NCI-H1930 (cell line): ENCODE measurements at regions not wholly inside any gene's neighbourhood (a gene's known extent, or its start where the extent isn't known, plus 50 kb on each side); places are given as distances from the start of the nearest gene placed in this dataset.

ENCODE experiments used
- DNase-seq, 2 experiments: peaks; one replicate each; lab custom pipeline; 2025; lab: John Stamatoyannopoulos, UW

DNA sequence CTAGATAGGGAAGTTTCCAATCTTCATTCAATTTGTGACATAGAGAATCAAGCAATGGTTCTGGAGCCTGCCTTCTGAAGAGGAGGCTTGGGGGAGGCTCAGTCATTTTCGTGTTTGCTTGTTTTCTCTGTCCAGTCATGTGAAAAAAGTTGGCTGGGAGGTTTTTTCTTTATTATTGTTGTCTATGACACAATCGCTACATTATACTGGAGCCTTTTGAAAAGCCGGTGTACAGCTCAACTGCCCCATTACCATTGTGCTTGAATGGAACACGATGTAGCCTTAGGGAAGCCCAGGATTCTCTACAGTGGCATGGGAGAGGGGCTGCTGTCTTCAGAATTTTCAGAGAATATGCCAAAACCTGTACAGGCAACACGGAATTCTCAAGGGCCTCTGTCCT lies 57.9 kb upstream of the NCAM1 start:
- DNase-seq: no peak

DNA sequence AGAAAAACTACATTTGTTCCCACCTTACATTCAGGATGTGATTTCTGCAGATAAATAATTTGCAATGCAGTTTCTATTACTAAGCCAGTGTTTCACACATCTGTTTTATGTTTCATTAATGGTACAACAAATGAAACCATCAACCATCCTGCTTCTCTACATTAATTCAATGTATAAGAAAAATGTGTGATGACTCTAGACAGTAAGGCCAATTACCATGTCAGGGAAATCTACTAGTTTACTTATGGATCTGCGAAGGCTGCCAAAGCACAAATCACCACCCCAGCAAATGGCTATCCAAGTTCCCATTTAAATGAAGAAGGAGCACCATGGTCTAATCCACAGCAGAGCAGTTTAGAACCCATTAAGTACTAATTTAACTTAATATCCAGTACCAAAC lies 50.1 kb upstream of the NCAM1 start:
- DNase-seq: no peak
